COR-L47 (cell line): ENCODE measurements at regions not wholly inside any gene's neighbourhood (a gene's known extent, or its start where the extent isn't known, plus 50 kb on each side); places are given as distances from the start of the nearest gene placed in this dataset.
"Not testable (repeated sequence)": the region's sequence is repeated elsewhere in the genome, so short reads cannot be mapped to it uniquely, and the experiment has no call there.

Source experiments
- DNase-seq: peaks from one replicate; lab custom pipeline; 2025; lab: John Stamatoyannopoulos, UW

DNA sequence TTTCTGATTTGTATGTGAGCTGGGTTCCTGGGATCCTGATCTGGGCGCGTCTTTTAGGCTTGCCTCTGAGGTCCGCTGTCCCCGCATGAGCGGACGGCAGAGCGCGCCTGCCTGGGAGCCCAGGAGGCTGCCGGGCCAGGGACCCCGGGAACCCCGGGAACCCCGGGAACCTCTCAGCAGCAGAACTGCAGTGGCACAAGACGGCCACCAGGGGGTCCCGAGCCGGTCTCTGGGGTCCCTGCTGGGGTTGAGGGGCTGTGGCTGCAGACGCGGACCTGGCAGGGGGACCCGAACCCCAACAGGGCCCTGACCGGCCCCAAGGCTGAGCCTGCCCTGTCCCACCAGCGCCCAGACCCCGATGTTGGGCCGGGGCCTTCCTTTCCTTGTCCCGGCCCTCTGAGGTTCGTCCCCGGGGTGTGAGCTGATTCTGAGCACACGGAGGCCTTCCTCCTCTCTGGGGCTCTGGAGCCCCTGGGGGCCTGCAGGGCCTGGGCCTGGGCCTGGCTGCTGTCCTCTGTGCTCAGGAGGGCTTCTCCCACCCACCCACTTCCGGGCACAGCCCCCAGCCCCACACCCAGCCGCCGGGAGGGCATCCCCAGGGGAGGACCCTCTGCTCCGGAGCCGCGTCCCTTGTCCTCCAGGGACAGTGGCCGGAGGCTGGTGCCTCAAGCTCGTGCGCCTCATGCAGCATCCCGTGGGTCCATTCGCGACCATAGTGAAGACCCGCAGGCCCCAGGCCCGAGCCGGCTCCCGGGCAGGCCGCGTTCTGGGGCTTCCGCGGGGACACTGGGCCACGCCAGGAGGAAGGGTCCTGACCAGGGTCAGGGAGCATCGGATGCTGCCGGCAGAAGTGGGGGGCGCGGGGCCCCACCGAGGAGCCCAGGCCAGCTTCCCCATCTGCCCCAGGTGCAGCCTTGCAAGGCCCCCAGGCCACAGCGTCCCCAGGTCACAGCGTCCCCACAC lies 152.9 kb downstream of the TMEM121 start:
- DNase-seq = not testable (repeated sequence)

DNA sequence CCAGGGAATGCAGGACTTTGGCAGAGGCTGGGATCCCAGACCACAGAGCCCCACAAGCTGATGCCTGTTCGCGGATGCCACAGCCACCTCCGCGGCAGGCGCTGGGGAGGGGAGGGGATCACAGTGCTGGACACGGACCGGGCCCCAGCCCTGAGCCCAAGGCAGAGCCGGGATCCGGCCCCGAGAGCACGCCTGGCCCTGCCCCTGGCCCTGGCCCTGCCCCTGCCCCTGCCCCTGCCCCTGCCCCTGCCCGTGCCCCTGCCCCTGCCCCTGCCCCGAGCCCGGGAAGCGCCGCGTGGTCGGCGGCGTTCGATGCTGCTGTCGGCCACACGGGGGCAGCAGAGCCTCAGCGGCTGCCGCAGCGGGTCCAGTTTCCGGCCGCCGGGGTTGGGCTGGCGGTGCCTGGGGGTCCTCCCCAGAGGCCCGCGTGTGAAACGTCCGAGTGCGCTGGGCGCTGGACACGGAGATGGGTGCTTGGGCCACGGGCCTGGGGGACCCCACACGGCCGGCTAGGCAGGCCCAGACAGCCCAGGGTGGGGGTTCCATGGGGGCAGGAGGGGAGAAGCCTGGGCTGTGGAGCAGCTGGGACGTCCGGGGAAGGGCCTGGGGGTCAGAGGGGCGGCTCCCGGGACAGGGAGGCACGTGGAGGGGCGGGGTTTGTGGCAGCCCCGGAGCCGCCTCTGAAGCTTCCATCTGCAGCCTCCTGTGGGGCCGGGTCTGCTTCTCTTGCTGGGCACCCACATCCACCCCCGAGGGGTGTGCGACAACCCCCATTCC lies 153.8 kb downstream of the TMEM121 start:
- DNase-seq = not testable (repeated sequence)

DNA sequence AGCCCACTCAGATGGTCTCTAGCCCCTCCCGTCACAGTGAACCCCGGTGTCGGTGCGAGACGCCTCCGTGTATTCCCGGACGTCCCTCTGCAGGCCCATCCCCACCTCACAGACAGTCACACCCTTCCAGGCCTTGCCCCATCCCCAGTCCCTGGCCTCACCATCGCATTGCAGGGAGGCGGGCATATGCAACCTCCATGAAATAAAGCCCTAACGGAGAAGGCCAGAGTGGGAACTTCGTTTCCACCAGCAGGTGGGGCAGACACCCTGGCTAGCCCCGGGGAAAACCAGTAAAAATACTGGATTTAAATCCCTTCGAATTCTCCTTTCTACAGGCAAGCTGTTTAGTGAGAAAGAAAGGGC lies 154.3 kb downstream of the TMEM121 start:
- not testable (repeated sequence) for DNase-seq

DNA sequence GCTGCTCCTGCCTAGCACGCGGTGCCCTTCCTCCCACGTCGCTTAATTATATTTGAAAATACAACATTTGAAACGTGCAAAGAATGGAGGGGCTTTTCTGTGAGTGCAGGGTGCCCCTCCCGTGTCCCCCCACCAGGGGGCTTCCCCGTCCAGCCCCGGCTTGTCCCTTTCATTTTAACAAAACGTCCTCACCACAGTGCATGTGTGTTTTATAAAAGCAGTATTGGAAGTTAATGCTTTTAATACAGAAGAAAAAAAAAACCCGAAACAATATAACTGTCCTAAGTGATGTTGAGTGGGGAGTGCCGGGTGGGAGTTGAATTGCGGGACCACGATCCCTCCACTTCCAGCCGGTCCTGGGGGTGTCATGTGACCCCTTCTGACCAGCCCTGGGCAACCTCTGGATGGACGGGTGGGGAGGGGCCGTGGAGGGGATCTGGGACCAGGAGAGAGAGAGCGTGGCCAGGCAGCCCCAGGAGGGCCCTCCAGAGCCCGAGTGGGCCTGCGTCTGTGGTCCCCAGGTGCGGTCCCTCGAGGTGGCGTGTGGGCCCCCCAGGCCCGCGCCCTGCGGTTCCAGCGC lies 155.3 kb downstream of the TMEM121 start:
- not testable (repeated sequence) for DNase-seq

DNA sequence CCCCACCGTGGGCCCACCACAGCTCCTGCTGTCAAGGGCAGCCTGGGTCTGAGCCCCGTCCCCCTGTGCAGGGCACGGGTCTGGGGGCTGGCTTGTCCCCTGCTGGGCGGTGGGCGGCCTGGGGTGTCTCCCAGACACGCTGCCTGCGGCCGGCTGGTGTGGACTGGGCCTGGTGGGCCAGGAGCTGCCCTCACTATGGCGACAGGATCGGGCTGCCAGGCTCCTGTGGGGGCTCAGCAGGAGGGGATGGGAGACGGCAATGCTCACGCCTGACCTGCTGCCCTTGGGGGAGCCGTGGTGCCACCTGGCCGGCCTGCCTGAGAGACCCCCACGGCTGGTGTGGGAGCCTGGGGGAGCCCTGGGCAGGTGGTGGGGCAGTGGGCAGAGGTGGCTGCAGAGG lies 156.1 kb downstream of the TMEM121 start:
- DNase-seq = not testable (repeated sequence)

GRCh38 chr14:105682956-105683570 lies 156.7 kb downstream of the TMEM121 start:
- no peak for DNase-seq

DNA sequence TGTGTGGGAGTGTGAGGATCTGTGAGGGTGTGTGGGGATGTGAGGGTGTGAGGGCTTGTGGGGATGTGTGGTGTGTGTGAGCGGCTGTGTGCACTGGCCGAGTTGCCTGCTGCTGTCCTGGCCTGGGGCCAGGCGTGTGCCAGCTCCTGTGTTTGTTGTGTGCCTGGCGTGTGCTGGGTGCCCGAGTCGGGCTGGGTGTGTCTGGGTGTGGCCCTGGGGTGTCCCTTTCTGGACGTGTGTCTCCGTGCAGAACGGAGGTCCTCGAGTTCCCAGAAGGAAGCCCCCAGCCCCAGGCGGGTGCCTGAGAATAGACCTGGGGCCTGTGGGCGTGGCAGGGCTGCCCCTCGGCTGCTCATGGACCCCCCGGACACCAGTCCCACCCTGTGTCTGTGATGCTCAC lies 157.7 kb downstream of the TMEM121 start:
- DNase-seq = not testable (repeated sequence)

DNA sequence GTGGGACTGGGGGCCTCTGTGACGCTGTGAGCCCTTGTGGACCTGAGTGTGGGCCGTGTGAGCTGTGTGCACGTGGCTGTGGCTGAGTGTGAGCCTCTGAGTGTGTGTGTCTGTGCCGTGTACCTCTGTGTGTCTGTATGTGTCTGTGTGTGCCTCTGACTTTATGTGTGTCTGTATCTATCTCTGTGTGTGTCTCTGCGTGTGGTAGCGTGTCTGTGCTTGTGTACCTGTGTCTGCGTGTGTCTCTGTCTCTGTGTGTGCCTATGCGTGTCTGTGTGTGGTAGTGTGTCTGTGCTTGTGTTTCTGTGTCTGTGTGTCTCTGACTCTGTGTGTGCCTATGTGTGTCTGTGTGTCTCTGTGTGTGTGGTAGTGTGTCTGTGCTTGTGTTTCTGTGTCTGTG lies 158.2 kb downstream of the TMEM121 start:
- DNase-seq = not testable (repeated sequence)

DNA sequence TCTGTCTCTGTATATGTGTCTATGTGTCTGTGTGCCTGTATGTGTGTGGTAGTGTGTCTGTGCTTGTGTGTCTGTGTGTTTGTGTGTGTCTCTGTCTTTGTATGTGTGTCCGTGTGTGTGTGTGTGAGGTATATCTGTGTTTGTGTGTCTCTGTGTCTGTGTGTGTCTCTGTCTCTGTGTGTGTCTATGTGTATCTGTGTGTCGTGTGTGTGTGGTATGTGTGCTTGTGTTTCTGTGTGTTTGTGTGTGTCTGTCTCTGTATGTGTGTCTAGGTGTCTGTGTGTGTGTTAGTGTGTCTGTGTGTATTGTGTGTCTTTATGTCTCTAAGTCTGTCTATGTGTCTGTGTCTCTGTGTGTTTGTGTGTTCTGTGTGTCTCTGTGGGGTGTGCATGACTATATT lies 158.6 kb downstream of the TMEM121 start:
- no peak for DNase-seq

GRCh38 chr14:105685605-105686004 lies 159.2 kb downstream of the TMEM121 start:
- not testable (repeated sequence) for DNase-seq

DNA sequence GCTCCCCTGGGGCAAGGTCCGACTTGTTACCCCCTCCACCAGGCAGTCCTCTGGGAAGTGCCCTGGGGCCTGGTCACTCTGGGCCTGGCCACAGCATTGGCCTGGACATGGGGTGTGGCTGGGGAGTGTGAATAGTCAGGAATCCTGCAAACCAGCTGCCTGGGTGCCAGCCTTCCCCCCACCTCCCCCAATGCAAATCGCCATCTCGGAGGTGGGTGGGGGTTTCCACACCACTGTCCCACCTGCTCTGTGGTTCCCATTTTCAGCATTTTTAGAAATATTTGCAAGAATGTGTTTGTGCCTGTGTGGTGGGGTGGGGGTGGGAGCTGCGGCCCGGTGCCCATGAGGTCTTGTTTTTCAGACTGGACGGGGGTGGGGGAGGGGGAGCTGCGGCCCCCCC lies 159.7 kb downstream of the TMEM121 start:
- not testable (repeated sequence) for DNase-seq

- DNase-seq = not testable (repeated sequence)
Observed at GRCh38 chr14:105686462-105687170, 160.2 kb downstream of the TMEM121 start.

- not testable (repeated sequence) for DNase-seq
Observed at GRCh38 chr14:105687171-105688022, 161.0 kb downstream of the TMEM121 start.

DNA sequence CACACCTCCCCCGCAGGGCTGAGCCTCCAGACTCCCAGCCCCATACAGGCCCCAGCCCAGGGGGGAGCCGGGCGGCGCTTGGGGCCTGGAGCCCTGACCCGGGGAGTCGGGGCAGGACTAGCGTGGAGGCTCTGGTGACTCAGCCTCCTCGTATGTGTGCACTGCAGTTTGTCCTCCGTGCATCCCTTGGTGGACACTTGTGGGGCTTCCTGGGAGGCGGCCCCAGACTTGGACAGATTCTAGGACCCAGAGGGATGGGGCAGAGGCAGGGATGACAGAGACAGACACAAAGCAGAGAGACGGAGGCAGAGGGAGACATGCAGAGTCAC lies 161.6 kb downstream of the TMEM121 start:
- DNase-seq = not testable (repeated sequence)

- not testable (repeated sequence) for DNase-seq
Observed at GRCh38 chr14:105688664-105689221, 162.4 kb downstream of the TMEM121 start.

GRCh38 chr14:105689722-105690121 lies 163.3 kb downstream of the TMEM121 start:
- DNase-seq = no peak

DNA sequence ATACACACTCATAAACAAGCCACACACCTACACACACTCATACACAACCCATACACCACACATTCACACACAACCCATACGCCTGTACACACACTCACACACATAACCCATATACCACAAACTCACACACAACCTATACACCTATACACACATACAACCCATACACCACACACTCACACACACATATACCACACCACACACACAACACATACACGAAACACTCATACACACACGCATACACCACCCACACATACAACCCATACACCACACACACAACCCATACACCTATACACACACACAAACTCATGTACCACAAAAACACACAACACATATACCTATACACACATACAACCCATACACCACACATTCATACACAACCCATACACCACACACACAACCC lies 164.3 kb downstream of the TMEM121 start:
- no peak for DNase-seq

DNA sequence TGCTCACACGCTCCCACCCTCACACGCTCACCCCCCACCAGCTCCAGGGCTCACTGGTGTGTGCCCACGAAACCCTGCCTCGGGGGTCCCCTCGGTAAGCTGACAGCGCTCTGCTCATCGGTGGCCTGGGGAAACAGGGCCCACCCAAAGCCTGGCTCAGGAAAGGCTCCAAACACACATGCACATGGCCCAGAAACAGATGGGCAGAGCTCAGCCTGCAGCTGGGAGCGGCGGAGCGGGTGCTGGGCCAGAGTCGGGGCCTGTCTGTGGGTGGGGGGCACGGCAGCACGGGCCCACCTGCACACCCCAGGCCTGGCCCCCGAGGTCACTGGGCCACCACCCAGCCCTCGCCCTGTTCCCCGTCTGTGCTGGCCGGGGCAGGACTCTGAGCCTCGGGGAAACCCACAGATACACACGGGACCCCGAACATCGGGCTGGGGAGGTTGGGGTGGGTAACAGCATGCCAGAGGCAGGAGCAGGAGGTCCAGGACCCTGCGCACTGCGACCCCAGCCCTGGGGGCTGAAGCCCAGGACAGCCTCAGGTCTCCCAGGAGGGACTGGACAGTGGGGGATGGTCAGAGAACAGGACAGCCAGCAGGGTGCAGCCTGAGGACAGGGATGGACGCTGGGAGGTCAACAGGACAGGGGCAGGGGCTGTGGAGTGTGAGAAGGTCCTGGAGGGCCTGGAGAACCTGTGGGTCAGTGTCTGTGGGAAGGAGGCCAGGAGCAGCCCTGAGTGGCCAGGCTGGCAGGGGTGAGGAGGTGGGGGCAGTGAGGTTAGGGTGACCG lies 165.1 kb downstream of the TMEM121 start:
- DNase-seq = not testable (repeated sequence)

DNA sequence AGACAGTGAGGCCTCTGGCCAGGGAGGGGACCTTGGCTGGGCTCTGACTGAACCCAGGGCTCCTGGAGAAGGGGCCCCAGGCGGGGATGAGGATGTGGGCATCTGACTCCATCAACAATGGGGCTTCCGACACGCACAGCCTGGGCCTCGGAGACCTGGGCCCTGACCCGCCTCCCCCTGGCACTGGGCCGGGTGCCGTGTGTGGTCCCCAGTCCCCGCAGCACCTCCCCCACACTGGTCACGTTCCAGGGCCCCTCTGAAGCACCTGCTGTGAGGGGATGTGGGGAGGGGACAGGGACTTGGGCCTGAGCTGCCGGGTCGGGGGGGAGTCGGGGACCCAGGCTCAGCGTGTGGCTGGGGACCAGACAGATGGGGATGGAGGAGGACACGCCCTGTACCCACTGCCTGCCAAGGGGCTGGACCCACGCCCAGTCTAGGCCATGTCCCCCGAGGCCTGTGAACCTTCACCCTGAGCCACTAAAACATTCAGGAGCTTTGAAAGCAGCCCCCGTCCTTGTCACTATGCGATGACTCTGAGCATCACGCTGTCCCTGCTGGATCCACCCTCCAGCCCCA lies 165.8 kb downstream of the TMEM121 start:
- not testable (repeated sequence) for DNase-seq
